H1 (cell line): ENCODE measurements at regions not wholly inside any gene's neighbourhood (a gene's known extent, or its start where the extent isn't known, plus 50 kb on each side); places are given as distances from the start of the nearest gene placed in this dataset.
A peak's percentile ranks its signal among the peaks of the same experiment; 100 is the strongest.

ENCODE experiments used
- CTCF ChIA-PET: fragments of 300-600 bp; sonication (Branson Sonifier 250); formaldehyde crosslinking; loops from one replicate; lab custom pipeline; 2021; ENCODE audit not compliant: partially characterized antibody; lab: Charles Lee
- POLR2A ChIA-PET: fragments of 300-600 bp; sonication (Branson Sonifier 250); formaldehyde crosslinking; loops from one replicate; lab custom pipeline; 2021; ENCODE audit warnings: inconsistent platforms; ENCODE audit not compliant: partially characterized antibody; lab: Charles Lee
- DNase-seq, 2 experiments: peaks; one replicate each; pipeline versions ENCODE4 v3.0.0 to v3.0.0-alpha.2; 2010 to 2022; ENCODE audit warnings: low spot score in 2 of 2, low read depth in 1 of 2, mixed read lengths in 1 of 2
- FAIRE-seq: peaks from 2 replicates; lab custom pipeline; 2011; peaks lifted over from hg19 to GRCh38; lab: Jason Lieb, UNC
- H2AFZ ChIP-seq: 2 replicates; pipeline ENCODE4 v1.8.1; 2012; ENCODE audit warnings: low read length, inconsistent platforms
- H2AK5ac ChIP-seq: 2 replicates; pipeline ENCODE4 v1.6.1; 2013; ENCODE audit warnings: low read depth, low read length
- H2BK120ac ChIP-seq: replicated peaks from 2 replicates; pipeline ENCODE3; 2013; ENCODE audit warnings: low read depth, low read length, inconsistent platforms
- H2BK12ac ChIP-seq: 2 replicates; pipeline ENCODE4 v1.6.1; 2013; ENCODE audit warnings: low read depth, low read length
- H2BK15ac ChIP-seq: 2 replicates; pipeline ENCODE4 v1.6.1; 2013; ENCODE audit warnings: low read length
- H2BK20ac ChIP-seq: 2 replicates; pipeline ENCODE4 v1.6.1; 2013; ENCODE audit warnings: low read length
- H2BK5ac ChIP-seq: 2 replicates; pipeline ENCODE4 v1.6.1; 2013; ENCODE audit warnings: low read depth, low read length
- H3K14ac ChIP-seq: 2 replicates; pipeline ENCODE4 v1.6.1; 2013; ENCODE audit warnings: inconsistent platforms; ENCODE audit not compliant: insufficient read length
- H3K18ac ChIP-seq: 2 replicates; pipeline ENCODE4 v1.6.1; 2013; ENCODE audit warnings: low read length; ENCODE audit errors: extremely low read depth
- H3K23ac ChIP-seq: 2 replicates; pipeline ENCODE4 v1.6.1; 2013; ENCODE audit warnings: inconsistent platforms; ENCODE audit not compliant: insufficient read length
- H3K23me2 ChIP-seq: 2 replicates; pipeline ENCODE4 v1.6.1; 2013; ENCODE audit warnings: low read depth, low read length
- H3K27ac ChIP-seq: 2 replicates; pipeline ENCODE4 v1.6.1; 2011; ENCODE audit warnings: low read depth, low read length, inconsistent platforms
- H3K27me3 ChIP-seq, 4 experiments: replicated peaks in 1 of 4; 1 replicate in 1 of 4; 2 replicates in 3 of 4; pipeline versions ENCODE4 v1.6.1 to v1.8.1; 2011 to 2013; ENCODE audit warnings: low read length in 3 of 4, mild to moderate bottlenecking in 3 of 4, inconsistent platforms in 2 of 4, mixed read lengths in 2 of 4, moderate library complexity in 1 of 4; ENCODE audit not compliant: control insufficient read depth in 3 of 4, insufficient read depth in 3 of 4; ENCODE audit errors: extremely low read depth in 1 of 4
- H3K36me3 ChIP-seq, 4 experiments: 2 replicates each; pipeline versions ENCODE4 v1.6.1 to v1.8.1; 2011 to 2013; ENCODE audit warnings: mild to moderate bottlenecking in 4 of 4, low read length in 3 of 4, moderate library complexity in 2 of 4, control low read depth in 1 of 4, inconsistent platforms in 1 of 4; ENCODE audit not compliant: insufficient read depth in 4 of 4, control insufficient read depth in 2 of 4
- H3K4ac ChIP-seq: replicated peaks from 2 replicates; pipeline ENCODE3; 2013; ENCODE audit warnings: low read length, low read depth, mixed read lengths, inconsistent platforms; ENCODE audit not compliant: insufficient read length
- H3K4me1 ChIP-seq, 4 experiments: replicated peaks in 1 of 4; 1 replicate in 1 of 4; 2 replicates in 3 of 4; pipeline versions ENCODE4 v1.6.1 to v1.8.1; 2011 to 2013; ENCODE audit warnings: low read length in 3 of 4, inconsistent platforms in 2 of 4, mixed read lengths in 1 of 4; ENCODE audit not compliant: insufficient read depth in 4 of 4, control insufficient read depth in 3 of 4
- H3K4me2 ChIP-seq, 2 experiments: 2 replicates each; pipeline versions ENCODE4 v1.6.1 to v1.8.1; 2011 to 2013; ENCODE audit warnings: low read depth in 2 of 2, low read length in 2 of 2, control low read depth in 1 of 2, inconsistent platforms in 1 of 2, mild to moderate bottlenecking in 1 of 2; ENCODE audit not compliant: insufficient read depth in 1 of 2
- H3K4me3 ChIP-seq, 4 experiments: fragments of 200-600, 300-600 bp in 1 of 4; sonication (generic), shearing (Covaris generic), sonication (Bioruptor Twin) in 1 of 4; 2 replicates each; pipeline versions ENCODE4 v1.5.1 to v1.8.1; 2011 to 2016; ENCODE audit warnings: low read length in 4 of 4, low read depth in 3 of 4, control low read depth in 2 of 4, inconsistent platforms in 2 of 4, mild to moderate bottlenecking in 2 of 4, mixed read lengths in 1 of 4, moderate library complexity in 1 of 4; ENCODE audit not compliant: insufficient read depth in 2 of 4; ENCODE audit errors: extremely low read depth in 1 of 4
- H3K56ac ChIP-seq: replicated peaks from 2 replicates; pipeline ENCODE3; 2013; ENCODE audit warnings: low read depth, mild to moderate bottlenecking, mixed read lengths, low read length, inconsistent platforms; ENCODE audit not compliant: insufficient read length
- H3K79me1 ChIP-seq: 2 replicates; pipeline ENCODE4 v1.6.1; 2013; ENCODE audit warnings: low read depth, low read length, control low read depth
- H3K79me2 ChIP-seq, 2 experiments: 2 replicates each; pipeline versions ENCODE4 v1.6.1 to v1.8.1; 2012 to 2013; ENCODE audit warnings: low read length in 2 of 2, mild to moderate bottlenecking in 2 of 2, inconsistent platforms in 1 of 2; ENCODE audit not compliant: insufficient read depth in 2 of 2, control insufficient read depth in 1 of 2
- H3K9ac ChIP-seq, 4 experiments: replicated peaks in 1 of 4; 1 replicate in 1 of 4; 2 replicates in 3 of 4; pipeline versions ENCODE4 v1.6.1 to v1.8.1; 2011 to 2013; ENCODE audit warnings: low read depth in 3 of 4, low read length in 3 of 4, control low read depth in 2 of 4, mild to moderate bottlenecking in 2 of 4, moderate library complexity in 2 of 4, inconsistent platforms in 1 of 4; ENCODE audit errors: extremely low read depth in 1 of 4
- H3K9me3 ChIP-seq, 2 experiments: 2 replicates each; pipeline versions ENCODE4 v1.6.1 to v1.8.1; 2012 to 2013; ENCODE audit warnings: mild to moderate bottlenecking in 2 of 2, moderate library complexity in 2 of 2, control low read depth in 1 of 2, inconsistent platforms in 1 of 2, low read depth in 1 of 2, low read length in 1 of 2, mixed read lengths in 1 of 2; ENCODE audit not compliant: insufficient read depth in 2 of 2
- H4K20me1 ChIP-seq, 2 experiments: replicated peaks in 1 of 2; 2 replicates each; pipeline versions ENCODE3 to v1.8.1; 2011 to 2013; ENCODE audit warnings: inconsistent platforms in 2 of 2, low read length in 2 of 2, mild to moderate bottlenecking in 1 of 2; ENCODE audit not compliant: insufficient read depth in 2 of 2, control insufficient read depth in 1 of 2
- H4K5ac ChIP-seq: 2 replicates; pipeline ENCODE4 v1.6.1; 2013; ENCODE audit warnings: low read length, low read depth, mixed read lengths, inconsistent platforms; ENCODE audit not compliant: insufficient read length
- H4K8ac ChIP-seq: 2 replicates; pipeline ENCODE4 v1.8.0; 2013; ENCODE audit warnings: mild to moderate bottlenecking, moderate library complexity, low read length, inconsistent platforms; ENCODE audit not compliant: insufficient read depth; ENCODE audit errors: extremely low read depth
- H4K91ac ChIP-seq: replicated peaks from 2 replicates; pipeline ENCODE3; 2013; ENCODE audit warnings: low read length, mixed read lengths, inconsistent platforms; ENCODE audit not compliant: insufficient read length
- BACH1 ChIP-seq: IDR thresholded peaks from 2 replicates; pipeline ENCODE4 v1.6.1; 2012; ENCODE audit warnings: low read length, improper control_type of control experiment
- CHD2 ChIP-seq: IDR thresholded peaks from 2 replicates; pipeline ENCODE4 v1.6.1; 2012; ENCODE audit warnings: low read length, improper control_type of control experiment
- CREB1 ChIP-seq: IDR thresholded peaks from 2 replicates; pipeline ENCODE4 v1.6.1; 2012; ENCODE audit warnings: inconsistent platforms
- KDM4A ChIP-seq: IDR thresholded peaks from one replicate; pipeline ENCODE4 v1.7.1; 2012; ENCODE audit warnings: low read depth, mild to moderate bottlenecking, moderate library complexity, low read length, inconsistent platforms; ENCODE audit not compliant: severe bottlenecking
- MAFK ChIP-seq: IDR thresholded peaks from 2 replicates; pipeline ENCODE4 v1.6.1; 2012; ENCODE audit warnings: low read depth, mild to moderate bottlenecking, improper control_type of control experiment, low read length
- NRF1 ChIP-seq: IDR thresholded peaks from 2 replicates; pipeline ENCODE4 v1.6.1; 2011; ENCODE audit warnings: mild to moderate bottlenecking, low read depth, low read length, improper control_type of control experiment
- PHF8 ChIP-seq: fragments of 200-600 bp; sonication (generic); conservative IDR thresholded peaks from 2 replicates; pipeline ENCODE4 v1.7.1; 2012; ENCODE audit warnings: low read depth, mild to moderate bottlenecking, inconsistent platforms, low read length, moderate library complexity
- RAD21 ChIP-seq, 2 experiments: IDR thresholded peaks in 1 of 2; conservative IDR thresholded peaks in 1 of 2; 2 replicates each; pipeline ENCODE4 v1.6.1; 2011; ENCODE audit warnings: low read depth in 2 of 2, low read length in 2 of 2, improper control_type of control experiment in 1 of 2, inconsistent platforms in 1 of 2, mild to moderate bottlenecking in 1 of 2, moderate library complexity in 1 of 2
- RBBP5 ChIP-seq: IDR thresholded peaks from 2 replicates; pipeline ENCODE4 v1.7.1; 2012; ENCODE audit warnings: low read depth, mild to moderate bottlenecking, inconsistent platforms, low read length, moderate library complexity, borderline replicate concordance
- RFX5 ChIP-seq: IDR thresholded peaks from 2 replicates; pipeline ENCODE4 v1.6.1; 2011; ENCODE audit warnings: low read depth, low read length, improper control_type of control experiment, borderline replicate concordance
- SIN3A ChIP-seq, 2 experiments: IDR thresholded peaks in 1 of 2; conservative IDR thresholded peaks in 1 of 2; 2 replicates each; pipeline ENCODE4 v1.6.1; 2011 to 2012; ENCODE audit warnings: low read length in 2 of 2, improper control_type of control experiment in 1 of 2, low read depth in 1 of 2, mild to moderate bottlenecking in 1 of 2
- SP1 ChIP-seq: IDR thresholded peaks from 2 replicates; pipeline ENCODE4 v1.6.1; 2011; ENCODE audit warnings: low read depth, low read length
- SP2 ChIP-seq: IDR thresholded peaks from 2 replicates; pipeline ENCODE4 v1.6.1; 2012; ENCODE audit warnings: mild to moderate bottlenecking, low read length, inconsistent platforms
- TAF7 ChIP-seq: optimal IDR thresholded peaks from 2 replicates; pipeline ENCODE3; 2011; ENCODE audit warnings: low read depth, mild to moderate bottlenecking, inconsistent platforms, low read length, moderate library complexity, borderline replicate concordance
- WGBS, 2 experiments: shearing (Covaris generic) in 1 of 2; methylation state at CpG; one replicate each; pipeline versions ENCODE4 v1.1.6 to v1.1.7; 2013 to 2015; ENCODE audit warnings: low lambda C conversion rate in 2 of 2, mixed read lengths in 2 of 2, inconsistent platforms in 1 of 2, low coverage in 1 of 2, missing lambda C conversion rate in 1 of 2; ENCODE audit not compliant: insufficient replicate concordance in 2 of 2, insufficient coverage in 1 of 2, insufficient read length in 1 of 2; ENCODE audit errors: extremely low coverage in 1 of 2, missing lambda C conversion rate in 1 of 2; 5-methylcytosine and 5-hydroxymethylcytosine counted together

GRCh38 chr15:35979608-35980007 lies 433.6 kb upstream of the DPH6 start:
- Histone ChIP-seq H2AFZ (0 out of 2 replicates have a peak overlapping the region, but pooled peaks have one; percentile 35), H3K9me3 (no peaks in the 10 kb centered on the region), H2BK20ac (no peak overlapping the region), H3K4me3 (no peak overlapping the region), H3K4me1 (no peaks in the 10 kb centered on the region), H3K27ac (no peak overlapping the region), H3K9ac (no peak overlapping the region), H3K79me1 (no peaks in the 10 kb centered on the region), H2BK120ac (no peak overlapping the region), H2AK5ac (no peak overlapping the region), H3K23ac (no peak overlapping the region), H3K4ac (no peak overlapping the region), H3K23me2 (no peaks in the 10 kb centered on the region), H2BK5ac (no peak overlapping the region), H3K14ac (no peak overlapping the region), H3K56ac (no peak overlapping the region), H4K5ac (no peak overlapping the region), H2BK12ac (no peak overlapping the region), H2BK15ac (no peak overlapping the region), H3K79me2 (no peaks in the 10 kb centered on the region), H3K18ac (no peak overlapping the region), H4K91ac (no peak overlapping the region), H3K36me3 (no peaks in the 10 kb centered on the region), H3K4me2 (no peak overlapping the region), H4K20me1 (no peaks in the 10 kb centered on the region), H3K27me3 (no peaks in the 10 kb centered on the region), H4K8ac (no peak overlapping the region)
- 71% methylated on average over 2 of the region's 2 CpGs; no CpG with 5 or more reads in 1 of the 2 experiments for WGBS, 2 experiments
- ChIA-PET POLR2A (no interaction called here), CTCF (interaction anchor here (1.2 kb wide), 1 partner anchor 15 kb away, joined by 3 read pairs; no protein-coding TSS in a partner anchor)
- TF ChIP-seq TAF7 (no peak), PHF8 (no peak), KDM4A (no peak), SIN3A (conservative IDR thresholded peaks at IDR 0.05 in 1 of 2, IDR thresholded peaks at IDR 0.05 in 1 of 2; ENCODE audit: low read depth in 1 of 2, low read length in 2 of 2) (no peak), RBBP5 (no peak), NRF1 (no peak), SP1 (no peak), RFX5 (no peak), RAD21 (IDR thresholded peaks at IDR 0.05 in 1 of 2, conservative IDR thresholded peaks at IDR 0.05 in 1 of 2; ENCODE audit: low read depth in 2 of 2, low read length in 2 of 2) (no peak), CREB1 (no peak), SP2 (no peak), MAFK (no peak), CHD2 (no peak), BACH1 (no peak)
- no peak for DNase-seq
- no peak for FAIRE-seq
